ENCODE measurements at regions not wholly inside any gene's neighbourhood (a gene's known extent, or its start where the extent isn't known, plus 50 kb on each side); places are given as distances from the start of the nearest gene placed in this dataset.
"Not testable (repeated sequence)": the region's sequence is repeated elsewhere in the genome, so short reads cannot be mapped to it uniquely, and the experiment has no call there.

GRCh38 chr5:5906778-5907177, 471.6 kb downstream of the MED10 start:
- no peak for DNase-seq (ENCODE audit: extremely low read depth, low read depth)

GRCh38 chr5:5905186-5905585, 473.2 kb downstream of the MED10 start:
- no peak for DNase-seq (ENCODE audit: extremely low read depth, low read depth)

- no peak for DNase-seq (ENCODE audit: extremely low read depth, low read depth)
These were observed 474.2 kb downstream of the MED10 start for GRCh38 chr5:5904113-5904512.

DNA sequence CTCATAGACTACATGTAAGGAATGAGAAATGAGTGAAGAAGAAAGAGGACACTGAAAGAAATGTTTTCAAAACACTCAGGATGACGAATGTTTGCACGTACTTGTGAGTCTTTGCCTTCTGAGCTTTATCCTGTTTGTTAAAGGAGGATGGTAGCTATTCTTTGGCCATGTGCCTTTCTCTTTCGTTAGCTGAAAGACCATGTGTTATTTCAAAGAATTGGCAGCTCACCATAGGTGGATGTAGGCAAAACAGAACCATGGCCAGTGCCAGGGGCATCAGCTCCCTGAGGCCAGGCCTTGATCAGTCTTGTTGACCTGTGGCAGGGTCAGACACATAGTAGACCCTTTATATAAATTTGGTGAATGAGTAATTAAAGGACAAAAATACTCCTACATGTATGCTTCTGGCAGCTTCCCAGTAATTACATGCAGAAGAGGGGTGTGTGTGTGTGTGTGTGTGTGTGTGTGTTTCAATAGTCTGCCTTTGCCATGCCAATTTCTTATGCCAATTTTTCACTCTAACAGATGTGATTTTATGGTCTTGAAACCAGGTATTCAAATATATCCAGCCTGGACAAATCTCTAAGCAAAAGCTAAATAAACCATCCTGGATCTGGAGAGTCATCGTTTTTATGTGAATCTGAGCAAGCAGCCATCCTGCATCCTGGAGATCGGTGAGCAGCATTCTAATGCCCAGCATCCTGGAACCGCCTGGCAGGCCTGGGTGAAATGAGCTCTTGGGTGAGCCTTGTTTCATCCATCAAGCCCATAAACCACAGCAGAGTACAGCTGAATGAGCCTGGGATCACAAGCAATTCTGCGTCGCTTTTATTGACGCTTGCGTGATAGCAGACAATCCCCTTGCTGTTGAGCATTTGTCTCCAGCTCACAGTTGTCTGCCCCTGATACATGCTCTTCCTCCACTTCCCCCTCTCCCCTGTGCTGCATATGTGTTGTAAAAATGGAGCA, 475.4 kb downstream of the MED10 start:
- no peak for DNase-seq (ENCODE audit: extremely low read depth, low read depth)

GRCh38 chr5:5900350-5900749, 477.9 kb downstream of the ICE1 start:
- no peak for DNase-seq (ENCODE audit: extremely low read depth, low read depth)

DNA sequence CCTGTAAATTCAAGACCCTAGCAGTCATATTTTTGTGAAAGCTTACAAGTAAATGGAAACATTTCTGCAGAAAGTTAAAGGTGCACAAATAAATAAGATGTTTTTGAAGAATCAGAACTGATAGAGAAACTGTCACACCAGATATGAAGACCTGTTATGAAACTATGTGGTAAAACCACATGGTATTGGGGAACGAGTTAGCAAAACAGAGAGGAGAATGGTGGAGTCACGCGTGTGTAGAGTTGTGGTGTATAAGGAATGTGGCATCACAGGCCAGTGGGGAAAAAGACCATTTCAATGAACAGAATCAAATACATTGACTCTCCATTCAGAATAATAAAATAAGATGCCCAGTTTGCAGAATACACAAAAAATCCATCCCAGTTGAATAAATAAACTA, 477.2 kb downstream of the ICE1 start:
- DNase-seq (ENCODE audit: extremely low read depth, low read depth): no peak

- no peak for DNase-seq (ENCODE audit: extremely low read depth, low read depth)
These were observed 465.8 kb downstream of the ICE1 start for GRCh38 chr5:5888284-5888683.

- no peak for DNase-seq (ENCODE audit: extremely low read depth, low read depth)
These were observed 465.4 kb downstream of the ICE1 start for GRCh38 chr5:5887833-5888232.

DNA sequence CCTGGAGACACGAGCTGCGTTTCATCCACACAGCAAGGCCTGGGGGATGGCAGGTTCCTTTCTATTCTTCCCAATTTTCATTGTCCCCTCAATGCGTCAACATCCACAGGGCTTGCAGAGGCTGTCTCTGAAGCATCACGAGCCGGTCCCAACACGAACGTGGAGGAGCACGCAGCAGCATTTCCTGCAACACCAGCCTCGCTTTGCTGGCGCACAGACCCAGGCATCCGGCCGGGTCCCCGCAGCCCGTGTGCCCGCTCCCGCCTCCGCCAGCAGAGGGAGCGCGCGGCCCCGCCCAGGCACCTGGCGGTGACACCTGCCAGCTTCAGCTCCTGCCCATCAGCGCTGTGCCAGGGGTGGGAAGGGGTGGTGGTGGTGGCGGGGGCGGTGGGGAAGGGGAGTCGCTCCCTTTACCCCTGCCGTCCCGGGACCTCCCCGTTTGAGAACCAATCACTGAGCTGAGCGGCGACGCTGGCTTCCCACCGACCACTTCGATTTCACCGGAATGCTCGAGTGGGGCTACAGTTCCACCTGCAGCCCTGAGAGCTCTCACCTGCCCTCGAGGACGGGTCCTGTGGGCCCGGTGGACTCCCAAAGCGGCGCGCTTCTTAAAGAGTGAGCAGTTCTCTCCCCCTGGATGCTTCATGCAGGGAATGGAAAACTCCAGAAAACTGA, 464.5 kb downstream of the ICE1 start:
- no peak for DNase-seq (ENCODE audit: extremely low read depth, low read depth)

- DNase-seq (ENCODE audit: extremely low read depth, low read depth): no peak
These were observed 463.9 kb downstream of the ICE1 start for GRCh38 chr5:5886353-5886752.

- no peak for DNase-seq (ENCODE audit: extremely low read depth, low read depth)
These were observed 463.3 kb downstream of the ICE1 start for GRCh38 chr5:5885782-5886181.

DNA sequence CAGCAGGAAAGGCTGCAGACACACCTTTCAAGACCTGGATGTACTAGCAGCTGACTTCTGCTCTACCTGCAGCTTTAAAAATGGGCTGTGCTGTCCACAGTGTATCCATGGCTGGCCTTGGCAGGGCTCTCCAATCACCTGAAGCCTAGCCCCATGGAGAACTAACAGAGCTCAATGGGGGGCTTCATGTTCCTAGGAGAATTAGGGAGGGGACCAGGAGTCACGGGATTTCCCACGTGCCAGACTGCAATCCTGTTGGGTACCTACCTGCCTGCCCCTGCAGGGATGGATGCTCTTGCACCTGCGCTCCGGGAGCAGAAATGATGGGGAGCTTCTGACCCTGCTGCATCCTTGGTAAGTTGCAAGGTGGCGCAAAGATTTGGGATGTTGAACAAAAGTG, 462.1 kb downstream of the ICE1 start:
- no peak for DNase-seq (ENCODE audit: extremely low read depth, low read depth)

GRCh38 chr5:5883562-5883961, 461.1 kb downstream of the ICE1 start:
- no peak for DNase-seq (ENCODE audit: extremely low read depth, low read depth)

- no peak for DNase-seq (ENCODE audit: extremely low read depth, low read depth)
These were observed 460.7 kb downstream of the ICE1 start for GRCh38 chr5:5883146-5883545.

DNA sequence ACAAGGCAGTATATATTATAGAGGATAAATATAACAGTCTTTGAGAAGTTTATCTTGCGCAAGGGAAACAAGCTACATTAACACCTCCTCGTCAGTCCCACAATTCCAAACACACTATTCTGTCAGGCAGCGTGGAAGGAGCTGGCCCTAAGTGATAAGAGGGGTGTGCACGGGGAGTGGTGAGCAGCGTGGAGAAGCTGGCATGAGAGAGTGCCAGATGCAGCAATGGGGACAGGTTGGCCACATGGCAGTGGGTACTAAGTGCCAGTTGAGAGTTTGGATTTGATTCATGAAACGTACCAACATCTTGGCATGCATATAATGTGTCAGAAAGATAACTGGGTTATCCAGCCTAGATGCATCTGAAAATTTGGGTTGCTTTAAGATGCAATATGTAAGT, 460.2 kb downstream of the ICE1 start:
- no peak for DNase-seq (ENCODE audit: extremely low read depth, low read depth)

- no peak for DNase-seq (ENCODE audit: extremely low read depth, low read depth)
These were observed 458.8 kb downstream of the ICE1 start for GRCh38 chr5:5881294-5881693.

- DNase-seq (ENCODE audit: extremely low read depth, low read depth): no peak
These were observed 457.7 kb downstream of the ICE1 start for GRCh38 chr5:5880077-5880763.

GRCh38 chr5:5857396-5857795, 434.9 kb downstream of the ICE1 start:
- no peak for DNase-seq (ENCODE audit: extremely low read depth, low read depth)

GRCh38 chr5:5854087-5854486, 431.6 kb downstream of the ICE1 start:
- no peak for DNase-seq (ENCODE audit: extremely low read depth, low read depth)

GRCh38 chr5:5838493-5838892, 416.0 kb downstream of the ICE1 start:
- no peak for DNase-seq (ENCODE audit: extremely low read depth, low read depth)

DNA sequence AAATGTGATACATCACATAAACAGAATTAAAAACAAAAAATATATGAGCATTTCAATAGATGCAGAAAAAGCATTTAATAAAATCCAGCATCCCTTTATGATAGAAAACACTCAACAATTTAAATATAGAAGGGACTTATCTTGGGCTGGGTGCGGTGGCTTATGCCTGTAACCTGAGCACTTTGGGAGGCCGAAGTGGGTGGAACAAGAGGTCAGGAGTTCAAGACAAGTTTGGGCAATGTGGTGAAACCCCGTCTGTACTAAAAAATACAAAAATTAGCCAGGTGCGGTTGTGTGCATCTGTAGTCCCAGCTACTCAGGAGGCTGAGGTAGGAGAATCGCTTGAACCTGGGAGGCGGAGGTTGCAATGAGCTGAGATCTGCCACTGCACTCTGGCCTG, 409.1 kb downstream of the ICE1 start:
- DNase-seq (ENCODE audit: extremely low read depth, low read depth): not testable (repeated sequence)
